Progenitor cell of endocrine pancreas (in vitro differentiated cells): ENCODE measurements at regions not wholly inside any gene's neighbourhood (a gene's known extent, or its start where the extent isn't known, plus 50 kb on each side); places are given as distances from the start of the nearest gene placed in this dataset.

ENCODE experiments used
- DNase-seq: peaks from one replicate; pipeline ENCODE4 v3.0.0; 2021; ENCODE audit warnings: low spot score; ENCODE audit not compliant: unreplicated experiment
- H3K27ac Mint-ChIP-seq: 2 replicates; pipeline ENCODE4 v1.8.0; 2021; ENCODE audit warnings: mild to moderate bottlenecking, moderate library complexity, mixed read lengths
- H3K27me3 Mint-ChIP-seq: 2 replicates; pipeline ENCODE4 v1.8.0; 2021; ENCODE audit warnings: mixed read lengths
- H3K36me3 Mint-ChIP-seq: 2 replicates; pipeline ENCODE4 v1.8.0; 2022; ENCODE audit warnings: mixed read lengths; ENCODE audit not compliant: insufficient read depth
- H3K4me1 Mint-ChIP-seq: 2 replicates; pipeline ENCODE4 v1.8.0; 2021; ENCODE audit warnings: low read depth, mixed read lengths
- H3K4me3 Mint-ChIP-seq: 2 replicates; pipeline ENCODE4 v1.8.0; 2021; ENCODE audit warnings: low read depth, mild to moderate bottlenecking, moderate library complexity, mixed read lengths
- H3K9me3 Mint-ChIP-seq: 2 replicates; pipeline ENCODE4 v1.8.0; 2021; ENCODE audit warnings: low read depth, mixed read lengths
- TF ChIP-seq, protein P1 (sequence below): fragments of 200-600 bp; sonication (generic); IDR thresholded peaks from one replicate; pipeline ENCODE4 v1.5.0; 2021; ENCODE audit warnings: antibody characterized with exemption, mild to moderate bottlenecking; ENCODE audit not compliant: unreplicated experiment

DNA sequence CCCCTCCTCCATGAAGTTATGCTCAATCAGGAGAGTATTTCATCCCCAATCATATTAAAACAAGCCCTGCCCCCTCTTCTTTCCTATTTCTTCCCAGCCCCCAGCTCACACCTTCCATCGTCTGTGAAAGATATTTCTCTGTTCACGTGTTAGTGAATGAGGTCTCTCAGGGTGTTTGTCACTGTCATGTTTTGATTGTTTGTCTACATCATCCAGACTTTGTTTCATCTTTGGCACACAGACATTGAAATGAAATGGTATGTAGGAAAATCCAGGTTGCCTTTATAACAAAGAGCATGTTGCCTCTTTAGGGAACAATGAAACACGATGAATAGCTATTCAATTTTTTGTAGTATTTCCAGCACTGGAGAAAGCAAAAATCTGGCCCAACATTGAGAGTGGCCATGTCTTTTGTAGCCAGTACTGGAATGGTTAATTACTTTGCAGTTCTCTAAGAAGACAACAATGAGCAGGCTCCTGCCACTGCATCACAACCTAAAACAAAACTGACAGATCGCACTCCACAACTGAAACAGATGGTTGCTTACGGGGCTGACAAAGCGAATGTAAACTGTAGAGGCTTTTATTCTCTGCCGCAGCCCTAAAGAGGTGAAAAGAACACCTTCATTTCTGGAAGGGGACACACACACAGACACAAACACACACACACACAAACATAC lies 543.6 kb upstream of the CITED2 start:
- Mint-ChIP-seq H3K27me3 (no peaks in the 10 kb centered on the region), H3K4me3 (no peak overlapping the region), H3K27ac (no peak overlapping the region), H3K36me3 (no peaks in the 10 kb centered on the region), H3K9me3 (peaks cover 3% of the 10 kb centered on the region), H3K4me1 (peaks cover 19% of the 10 kb centered on the region)
- no peak for DNase-seq
- TF ChIP-seq, protein P1, sequence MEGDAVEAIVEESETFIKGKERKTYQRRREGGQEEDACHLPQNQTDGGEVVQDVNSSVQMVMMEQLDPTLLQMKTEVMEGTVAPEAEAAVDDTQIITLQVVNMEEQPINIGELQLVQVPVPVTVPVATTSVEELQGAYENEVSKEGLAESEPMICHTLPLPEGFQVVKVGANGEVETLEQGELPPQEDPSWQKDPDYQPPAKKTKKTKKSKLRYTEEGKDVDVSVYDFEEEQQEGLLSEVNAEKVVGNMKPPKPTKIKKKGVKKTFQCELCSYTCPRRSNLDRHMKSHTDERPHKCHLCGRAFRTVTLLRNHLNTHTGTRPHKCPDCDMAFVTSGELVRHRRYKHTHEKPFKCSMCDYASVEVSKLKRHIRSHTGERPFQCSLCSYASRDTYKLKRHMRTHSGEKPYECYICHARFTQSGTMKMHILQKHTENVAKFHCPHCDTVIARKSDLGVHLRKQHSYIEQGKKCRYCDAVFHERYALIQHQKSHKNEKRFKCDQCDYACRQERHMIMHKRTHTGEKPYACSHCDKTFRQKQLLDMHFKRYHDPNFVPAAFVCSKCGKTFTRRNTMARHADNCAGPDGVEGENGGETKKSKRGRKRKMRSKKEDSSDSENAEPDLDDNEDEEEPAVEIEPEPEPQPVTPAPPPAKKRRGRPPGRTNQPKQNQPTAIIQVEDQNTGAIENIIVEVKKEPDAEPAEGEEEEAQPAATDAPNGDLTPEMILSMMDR, result no peak

DNA sequence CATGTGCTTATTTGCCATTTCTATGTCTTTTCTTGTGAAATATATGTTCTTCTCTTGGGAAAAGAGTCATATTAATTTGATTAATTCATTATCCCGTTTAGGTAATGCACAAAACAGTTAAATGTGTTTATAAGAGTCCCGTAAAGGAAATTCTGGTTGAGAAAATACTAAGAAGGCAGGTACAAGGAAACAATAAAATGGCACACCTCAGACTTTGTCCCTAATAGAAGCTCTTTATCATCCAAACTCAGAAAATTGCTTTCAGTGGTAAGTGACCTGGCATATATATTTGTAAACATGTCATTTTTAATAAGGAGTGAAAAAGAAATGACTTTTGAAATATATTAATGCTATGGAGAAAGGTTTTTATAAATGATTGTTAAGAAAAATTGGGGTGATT lies 540.5 kb upstream of the CITED2 start:
- no peaks in the 10 kb centered on the region for H3K27me3 Mint-ChIP-seq
- TF ChIP-seq, protein P1, result no peak
- H3K4me1 Mint-ChIP-seq, result peaks cover 13% of the 10 kb centered on the region

DNA sequence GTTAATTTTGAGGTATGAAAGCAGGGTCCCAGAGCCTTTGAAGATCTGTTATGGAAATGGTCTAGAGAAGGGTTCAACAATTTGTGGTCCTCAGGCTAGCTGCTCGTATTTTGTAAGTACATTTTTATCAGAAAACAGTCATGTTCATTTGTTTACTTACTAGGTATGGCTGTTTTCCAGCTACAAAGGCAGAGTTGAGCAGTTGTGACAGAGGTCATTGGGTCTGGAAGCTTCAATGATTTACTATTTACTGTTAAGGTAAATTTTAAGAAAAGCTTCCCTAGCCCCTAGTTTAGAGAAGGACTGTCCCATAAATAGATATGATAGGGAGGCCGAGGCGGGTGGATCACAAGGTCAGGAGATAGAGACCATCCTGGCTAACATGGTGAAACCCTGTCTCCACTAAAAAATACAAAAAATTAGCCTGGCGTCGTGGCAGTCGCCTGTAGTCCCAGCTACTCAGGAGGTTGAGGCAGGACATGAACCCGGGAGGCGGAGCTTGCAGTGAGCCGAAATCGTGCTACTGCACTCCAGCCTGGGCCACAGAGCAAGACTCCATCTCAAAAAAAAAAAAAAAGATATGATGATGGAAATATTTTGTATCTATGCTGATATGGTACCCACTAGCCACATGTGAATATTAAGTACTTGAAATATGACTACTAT lies 538.4 kb upstream of the CITED2 start:
- Mint-ChIP-seq H3K4me3 (no peak overlapping the region), H3K36me3 (no peaks in the 10 kb centered on the region), H3K9me3 (peaks cover 3% of the 10 kb centered on the region), H3K4me1 (peaks cover 4% of the 10 kb centered on the region), H3K27me3 (no peaks in the 10 kb centered on the region), H3K27ac (no peak overlapping the region)
- DNase-seq, result no peak
- TF ChIP-seq, protein P1, result no peak

More for the DNA sequence above, 540.5 kb upstream of the CITED2 start:
- Mint-ChIP-seq H3K9me3 (peaks cover 3% of the 10 kb centered on the region), H3K27ac (no peak overlapping the region), H3K4me3 (no peak overlapping the region), H3K36me3 (no peaks in the 10 kb centered on the region)
- no peak for DNase-seq

DNA sequence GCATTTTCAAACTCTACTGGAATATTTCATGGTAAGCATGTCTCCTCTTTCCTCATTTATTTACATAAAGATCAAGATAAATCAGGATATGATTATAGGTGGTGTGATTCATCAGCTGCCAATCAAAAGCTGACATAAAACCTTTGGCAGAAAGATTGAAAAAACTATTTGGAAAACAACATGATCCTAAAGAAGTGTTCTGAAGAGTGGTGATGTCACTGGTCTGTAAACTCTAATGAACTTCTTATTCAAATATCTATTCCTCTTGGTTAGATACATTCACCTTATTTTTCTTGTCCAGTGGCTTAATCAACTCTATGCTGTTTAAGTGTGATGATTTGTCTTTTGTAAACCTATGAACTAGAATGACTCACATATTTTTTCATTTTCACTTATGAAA lies 535.5 kb upstream of the CITED2 start:
- Mint-ChIP-seq H3K27me3 (no peaks in the 10 kb centered on the region), H3K4me1 (peaks cover 3% of the 10 kb centered on the region), H3K9me3 (peaks cover 3% of the 10 kb centered on the region), H3K27ac (no peak overlapping the region), H3K36me3 (no peaks in the 10 kb centered on the region), H3K4me3 (no peak overlapping the region)
- TF ChIP-seq, protein P1, result no peak
- no peak for DNase-seq

DNA sequence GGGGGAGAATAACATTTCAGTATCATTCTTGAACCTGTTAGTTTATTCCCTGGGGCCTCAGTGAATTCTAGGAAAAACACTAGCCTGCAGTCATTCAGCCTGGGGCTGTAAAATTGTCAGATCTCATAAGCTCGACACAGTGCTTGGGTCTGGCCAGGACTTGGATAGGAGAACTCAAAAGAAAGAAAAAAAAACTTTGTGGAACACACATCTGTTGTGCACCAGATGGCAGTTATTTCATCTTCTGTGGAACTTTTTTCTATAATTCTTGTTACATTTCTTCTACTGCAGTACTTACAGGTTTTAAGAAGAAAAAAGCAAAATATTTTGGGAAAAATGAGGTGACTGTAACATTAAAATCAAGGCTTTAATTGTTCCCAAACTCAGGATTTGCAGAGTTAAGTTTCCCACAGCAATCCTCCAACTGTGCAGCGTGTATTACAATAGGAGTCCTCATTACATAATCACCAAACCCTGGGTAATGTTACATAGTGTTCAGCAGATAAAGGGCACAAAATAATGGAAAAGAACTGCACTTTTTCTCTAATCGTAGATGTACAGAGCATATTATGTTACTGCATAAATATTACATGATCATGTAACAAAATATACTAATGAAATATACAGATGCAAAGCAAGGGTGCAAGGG lies 531.1 kb upstream of the CITED2 start:
- DNase-seq, result no peak
- Mint-ChIP-seq H3K9me3 (peaks cover 8% of the 10 kb centered on the region), H3K27me3 (no peaks in the 10 kb centered on the region), H3K4me1 (peaks cover 5% of the 10 kb centered on the region), H3K36me3 (no peaks in the 10 kb centered on the region), H3K27ac (no peak overlapping the region), H3K4me3 (no peak overlapping the region)
- TF ChIP-seq, protein P1, result no peak
